ENCODE measurements at regions not wholly inside any gene's neighbourhood (a gene's known extent, or its start where the extent isn't known, plus 50 kb on each side); places are given as distances from the start of the nearest gene placed in this dataset.

GRCh38 chrX:14420841-14421240 lies 108.5 kb upstream of the GLRA2 start:
- TF ChIP-seq CTCF (IDR thresholded peaks at IDR 0.05) (no peak), EP300 (IDR thresholded peaks at IDR 0.05) (no peak), POLR2A (IDR thresholded peaks at IDR 0.05) (no peak)
- H3K4me3 ChIP-seq = no peak overlapping the region
- no peaks in the 10 kb centered on the region for H3K9me3 ChIP-seq
- H3K4me1 ChIP-seq = no peaks in the 10 kb centered on the region
- H3K27ac ChIP-seq = no peak overlapping the region
- DNase-seq (ENCODE audit: low spot score in 2 of 2) = no peak
- 45 to 52% methylated on average over 2 of the region's 2 CpGs for WGBS, 2 donors
- no peaks in the 10 kb centered on the region for H3K27me3 ChIP-seq
- H3K36me3 ChIP-seq = no peaks in the 10 kb centered on the region

- Histone ChIP-seq H3K4me3 (no peak overlapping the region), H3K4me1 (no peaks in the 10 kb centered on the region), H3K27me3 (no peaks in the 10 kb centered on the region), H3K36me3 (no peaks in the 10 kb centered on the region), H3K9me3 (no peaks in the 10 kb centered on the region), H3K27ac (no peak overlapping the region)
- TF ChIP-seq CTCF (IDR thresholded peaks at IDR 0.05) = no peak
- TF ChIP-seq POLR2A (IDR thresholded peaks at IDR 0.05) = no peak
- TF ChIP-seq EP300 (IDR thresholded peaks at IDR 0.05) = no peak
- DNase-seq (ENCODE audit: low spot score in 2 of 2) = no peak
- WGBS, 2 donors = 76 to 90% methylated on average over 1 of the region's 1 CpG
Observed at GRCh38 chrX:14412686-14413085, 116.7 kb upstream of the GLRA2 start.

- H3K27me3 ChIP-seq = no peaks in the 10 kb centered on the region
- DNase-seq (ENCODE audit: low spot score in 2 of 2) = no peak
- H3K36me3 ChIP-seq = no peaks in the 10 kb centered on the region
- no peaks in the 10 kb centered on the region for H3K9me3 ChIP-seq
- WGBS, 2 donors = 25 to 48% methylated on average over 1 of the region's 1 CpG
- H3K27ac ChIP-seq = no peak overlapping the region
- no peak overlapping the region for H3K4me3 ChIP-seq
- no peaks in the 10 kb centered on the region for H3K4me1 ChIP-seq
- TF ChIP-seq CTCF (IDR thresholded peaks at IDR 0.05) (no peak), POLR2A (IDR thresholded peaks at IDR 0.05) (no peak), EP300 (IDR thresholded peaks at IDR 0.05) (no peak)
Observed at GRCh38 chrX:14411326-14411725, 118.0 kb upstream of the GLRA2 start.

GRCh38 chrX:14409341-14409740 lies 120.0 kb upstream of the GLRA2 start:
- no peak for DNase-seq (ENCODE audit: low spot score in 2 of 2)
- no peak overlapping the region for H3K27ac ChIP-seq
- H3K4me3 ChIP-seq = no peak overlapping the region
- no peak for TF ChIP-seq EP300 (IDR thresholded peaks at IDR 0.05)
- no peaks in the 10 kb centered on the region for H3K36me3 ChIP-seq
- 47 to 54% methylated on average over 2 of the region's 2 CpGs for WGBS, 2 donors
- no peaks in the 10 kb centered on the region for H3K9me3 ChIP-seq
- H3K27me3 ChIP-seq = no peaks in the 10 kb centered on the region
- H3K4me1 ChIP-seq = no peaks in the 10 kb centered on the region

GRCh38 chrX:14406225-14406624 lies 123.1 kb upstream of the GLRA2 start:
- Histone ChIP-seq H3K4me1 (no peaks in the 10 kb centered on the region), H3K4me3 (no peak overlapping the region), H3K27me3 (no peaks in the 10 kb centered on the region), H3K27ac (no peak overlapping the region), H3K9me3 (no peaks in the 10 kb centered on the region), H3K36me3 (no peaks in the 10 kb centered on the region)
- no peak for TF ChIP-seq POLR2A (IDR thresholded peaks at IDR 0.05)
- no peak for TF ChIP-seq EP300 (IDR thresholded peaks at IDR 0.05)
- TF ChIP-seq CTCF (IDR thresholded peaks at IDR 0.05) = no peak
- DNase-seq (ENCODE audit: low spot score in 2 of 2) = no peak

- 48 to 68% methylated on average over 2 of the region's 2 CpGs for WGBS, 2 donors
Observed at GRCh38 chrX:14398725-14399124, 130.6 kb upstream of the GLRA2 start.

More at GRCh38 chrX:14398725-14399124, 130.6 kb upstream of the GLRA2 start:
- peak in 1 of 2 donors; percentile 47 for TF ChIP-seq EP300 (IDR thresholded peaks at IDR 0.05)
- TF ChIP-seq CTCF (IDR thresholded peaks at IDR 0.05) = no peak
- no peak for TF ChIP-seq POLR2A (IDR thresholded peaks at IDR 0.05)
- DNase-seq (ENCODE audit: low spot score in 2 of 2) = no peak
- no peaks in the 10 kb centered on the region for H3K4me1 ChIP-seq
- no peaks in the 10 kb centered on the region for H3K27me3 ChIP-seq
- no peak overlapping the region for H3K27ac ChIP-seq
- H3K36me3 ChIP-seq = no peaks in the 10 kb centered on the region
- no peak overlapping the region for H3K4me3 ChIP-seq
- H3K9me3 ChIP-seq = no peaks in the 10 kb centered on the region
